GM10266 (cell line): ENCODE measurements at regions not wholly inside any gene's neighbourhood (a gene's known extent, or its start where the extent isn't known, plus 50 kb on each side); places are given as distances from the start of the nearest gene placed in this dataset.
"Not testable (repeated sequence)": the region's sequence is repeated elsewhere in the genome, so short reads cannot be mapped to it uniquely, and the experiment has no call there.

Experiments used
- DNase-seq: peaks from one replicate; pipeline ENCODE4 v3.0.0; 2012; ENCODE audit errors: extremely low spot score
- CTCF ChIP-seq: IDR thresholded peaks from 2 replicates; pipeline ENCODE4 v1.5.1; 2012; ENCODE audit warnings: mild to moderate bottlenecking, low read depth; ENCODE audit not compliant: control insufficient read depth, insufficient read depth; ENCODE audit errors: missing control alignments

- no peak for TF ChIP-seq CTCF
- DNase-seq, result no peak
Observed at GRCh38 chr2:16765356-16765755, 99.7 kb upstream of the CYRIA start.

- no peak for TF ChIP-seq CTCF
- no peak for DNase-seq
Observed at GRCh38 chr2:16764487-16764886, 98.9 kb upstream of the CYRIA start.

GRCh38 chr2:16763493-16763899 lies 97.9 kb upstream of the CYRIA start:
- TF ChIP-seq CTCF, result no peak
- no peak for DNase-seq

- no peak for DNase-seq
- no peak for TF ChIP-seq CTCF
Observed at GRCh38 chr2:16763056-16763455, 97.4 kb upstream of the CYRIA start.

- TF ChIP-seq CTCF, result no peak
- DNase-seq, result no peak
Observed at GRCh38 chr2:16760426-16760825, 94.8 kb upstream of the CYRIA start.

GRCh38 chr2:16756831-16757644 lies 91.4 kb upstream of the CYRIA start:
- DNase-seq, result peak; percentile 68
- TF ChIP-seq CTCF, result peak; percentile 87

- no peak for DNase-seq
- no peak for TF ChIP-seq CTCF
Observed at GRCh38 chr2:16755442-16755841, 89.8 kb upstream of the CYRIA start.

GRCh38 chr2:16753025-16753424 lies 87.4 kb upstream of the CYRIA start:
- not testable (repeated sequence) for DNase-seq

GRCh38 chr2:16750925-16751214 lies 85.2 kb upstream of the CYRIA start:
- DNase-seq, result not testable (repeated sequence)
